HL-60 (cell line): ENCODE measurements at regions not wholly inside any gene's neighbourhood (a gene's known extent, or its start where the extent isn't known, plus 50 kb on each side); places are given as distances from the start of the nearest gene placed in this dataset.

ENCODE experiments used
- DNase-seq, 2 experiments: peaks; one replicate each; pipeline ENCODE4 v3.0.0-alpha.2; 2010 to 2020; ENCODE audit warnings: low read depth in 1 of 2, low spot score in 1 of 2
- H3K27ac ChIP-seq: fragments of 250-450 bp; sonication (Bioruptor Pico); replicated peaks from 2 replicates; pipeline ENCODE4 v1.5.1; 2020; ENCODE audit warnings: mild to moderate bottlenecking, moderate library complexity
- H3K27me3 ChIP-seq: fragments of 250-450 bp; sonication (Bioruptor Pico); 2 replicates; pipeline ENCODE4 v1.5.1; 2021; ENCODE audit warnings: mild to moderate bottlenecking, moderate library complexity; ENCODE audit not compliant: insufficient read depth, poor library complexity, severe bottlenecking
- H3K4me3 ChIP-seq: replicated peaks from 2 replicates; pipeline ENCODE4 v1.5.1; 2011; ENCODE audit warnings: mild to moderate bottlenecking, control low read depth, low read length; ENCODE audit not compliant: insufficient read depth
- CTCF ChIP-seq: IDR thresholded peaks from one replicate; pipeline ENCODE4 v1.5.1; 2011; ENCODE audit warnings: low read length, control low read depth, inconsistent platforms; ENCODE audit not compliant: insufficient read depth
- GABPA ChIP-seq: IDR thresholded peaks from 2 replicates; pipeline ENCODE4 v1.6.1; 2012; ENCODE audit warnings: low read depth
- POLR2AphosphoS5 ChIP-seq: IDR thresholded peaks from 2 replicates; pipeline ENCODE4 v1.6.1; 2012; ENCODE audit warnings: low read depth
- REST ChIP-seq: IDR thresholded peaks from 2 replicates; pipeline ENCODE4 v1.6.1; 2012; ENCODE audit warnings: low read depth; ENCODE audit not compliant: insufficient replicate concordance
- SPI1 ChIP-seq: IDR thresholded peaks from 2 replicates; pipeline ENCODE4 v1.6.1; 2012; ENCODE audit warnings: low read depth, mild to moderate bottlenecking, borderline replicate concordance

GRCh38 chr3:70571696-70572095 is 259.3 kb upstream of the MDFIC2 start:
- TF ChIP-seq SPI1 (no peak), REST (no peak), POLR2AphosphoS5 (no peak), CTCF (no peak), GABPA (no peak)
- DNase-seq, result no peak
- Histone ChIP-seq H3K27ac (no peak overlapping the region), H3K4me3 (no peak overlapping the region), H3K27me3 (no peaks in the 10 kb centered on the region)

DNA sequence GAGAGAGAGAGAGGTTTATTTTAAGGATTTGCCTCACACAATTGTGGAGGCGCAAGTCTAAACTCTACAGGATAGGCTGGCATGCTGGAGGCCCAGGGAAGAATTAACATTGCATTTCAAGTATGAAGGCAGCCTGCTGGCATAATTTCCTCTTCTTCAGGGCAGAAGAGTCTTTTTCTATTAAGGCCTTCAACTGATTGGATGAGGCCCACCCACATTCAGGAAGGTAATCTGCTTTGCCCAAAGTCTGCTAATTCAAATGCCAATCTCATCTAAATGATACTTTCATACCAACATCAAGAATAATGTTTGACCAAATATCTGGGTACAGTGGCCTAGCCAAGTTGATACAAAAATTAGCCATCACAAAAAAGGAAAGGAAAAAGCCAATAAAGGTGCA is 258.1 kb upstream of the MDFIC2 start:
- no peak for TF ChIP-seq CTCF
- no peak for TF ChIP-seq GABPA
- TF ChIP-seq POLR2AphosphoS5, result no peak
- no peak for TF ChIP-seq SPI1
- no peak for TF ChIP-seq REST
- Histone ChIP-seq H3K4me3 (no peak overlapping the region), H3K27ac (no peak overlapping the region), H3K27me3 (no peaks in the 10 kb centered on the region)
- DNase-seq, result no peak

GRCh38 chr3:70568626-70569025 is 256.2 kb upstream of the MDFIC2 start:
- no peak for DNase-seq
- no peak overlapping the region for H3K27ac ChIP-seq
- H3K27me3 ChIP-seq, result no peaks in the 10 kb centered on the region
- TF ChIP-seq CTCF, result no peak
- no peak for TF ChIP-seq REST
- no peak for TF ChIP-seq SPI1
- TF ChIP-seq GABPA, result no peak
- no peak for TF ChIP-seq POLR2AphosphoS5
- H3K4me3 ChIP-seq, result no peak overlapping the region
